CD4-positive, alpha-beta T cell (primary cell): ENCODE measurements at regions not wholly inside any gene's neighbourhood (a gene's known extent, or its start where the extent isn't known, plus 50 kb on each side); places are given as distances from the start of the nearest gene placed in this dataset.

Source experiments
- ATAC-seq: fragments of 200-7000 bp; cut with Tn5 transposase; one replicate; pipeline ENCODE4 v1.10.0; 2022; ENCODE audit warnings: mild to moderate bottlenecking; ENCODE audit not compliant: poor library complexity
- CTCF ChIA-PET: fragments of 350-600 bp; sonication (Branson Sonifier 250); formaldehyde crosslinking; loops from one replicate; lab custom pipeline; 2021; ENCODE audit warnings: antibody characterized with exemption, inconsistent platforms; lab: Charles Lee
- POLR2A ChIA-PET: fragments of 350-600 bp; sonication (Branson Sonifier 250); formaldehyde crosslinking; loops from one replicate; lab custom pipeline; 2021; ENCODE audit warnings: antibody characterized with exemption, inconsistent platforms; lab: Charles Lee
- DNase-seq, 14 experiments: peaks; one replicate each; pipeline ENCODE4 v3.0.0-alpha.2; 2013 to 2020; ENCODE audit warnings: mixed read lengths in 2 of 14
- H3K27ac ChIP-seq, 2 donors: one replicate each; pipeline versions ENCODE4 v1.5.1 to v1.7.0; 2013; ENCODE audit warnings: low read length in 2 of 2, low read depth in 1 of 2, mild to moderate bottlenecking in 1 of 2
- H3K27me3 ChIP-seq, 2 experiments: 1 replicate in 1 of 2; 2 replicates in 1 of 2; pipeline versions ENCODE4 v1.6.1 to v1.7.0; 2013; ENCODE audit warnings: low read length in 2 of 2, control low read depth in 1 of 2, mild to moderate bottlenecking in 1 of 2, moderate library complexity in 1 of 2; ENCODE audit not compliant: insufficient read depth in 2 of 2, control insufficient read depth in 1 of 2
- H3K36me3 ChIP-seq: one replicate; pipeline ENCODE4 v1.6.1; 2013; ENCODE audit warnings: low read length, control low read depth; ENCODE audit not compliant: insufficient read depth
- H3K4me1 ChIP-seq: one replicate; pipeline ENCODE4 v1.6.1; 2013; ENCODE audit warnings: low read length, control low read depth; ENCODE audit not compliant: insufficient read depth
- H3K4me3 ChIP-seq: one replicate; pipeline ENCODE4 v1.5.1; 2013; ENCODE audit warnings: mild to moderate bottlenecking, low read length, moderate library complexity
- H3K9me3 ChIP-seq, 2 experiments: 1 replicate in 1 of 2; 2 replicates in 1 of 2; pipeline versions ENCODE4 v1.6.1 to v1.7.0; 2013; ENCODE audit warnings: low read length in 2 of 2, mild to moderate bottlenecking in 2 of 2, control low read depth in 1 of 2, moderate library complexity in 1 of 2; ENCODE audit not compliant: control insufficient read depth in 1 of 2, insufficient read depth in 1 of 2
- H3K27ac Mint-ChIP-seq: one replicate; pipeline ENCODE4 v1.8.0; 2020; ENCODE audit warnings: mixed read lengths
- H3K27me3 Mint-ChIP-seq: one replicate; pipeline ENCODE4 v1.8.0; 2021; ENCODE audit warnings: mixed read lengths
- H3K36me3 Mint-ChIP-seq: one replicate; pipeline ENCODE4 v1.8.0; 2021; ENCODE audit warnings: low read depth, mixed read lengths
- H3K4me1 Mint-ChIP-seq: one replicate; pipeline ENCODE4 v1.8.0; 2021; ENCODE audit warnings: low read depth, mixed read lengths
- H3K4me3 Mint-ChIP-seq: one replicate; pipeline ENCODE4 v1.8.0; 2020; ENCODE audit warnings: mild to moderate bottlenecking, mixed read lengths
- H3K9me3 Mint-ChIP-seq: one replicate; pipeline ENCODE4 v1.8.0; 2020; ENCODE audit warnings: mixed read lengths
- CTCF ChIP-seq: fragments of 200-600 bp; IDR thresholded peaks from one replicate; pipeline ENCODE4 v1.8.0; 2022; ENCODE audit warnings: antibody characterized with exemption, mild to moderate bottlenecking
- intact Hi-C, 2 experiments: fragments of 100-400 bp; cut with DNase I in 1 of 2; cut with micrococcal nuclease in 1 of 2; formaldehyde crosslinking; loops; one replicate each; pipeline versions ENCODE4 v1.15.1 to v1.9.0; 2023 to 2025; cut with DNase I, micrococcal nuclease

DNA sequence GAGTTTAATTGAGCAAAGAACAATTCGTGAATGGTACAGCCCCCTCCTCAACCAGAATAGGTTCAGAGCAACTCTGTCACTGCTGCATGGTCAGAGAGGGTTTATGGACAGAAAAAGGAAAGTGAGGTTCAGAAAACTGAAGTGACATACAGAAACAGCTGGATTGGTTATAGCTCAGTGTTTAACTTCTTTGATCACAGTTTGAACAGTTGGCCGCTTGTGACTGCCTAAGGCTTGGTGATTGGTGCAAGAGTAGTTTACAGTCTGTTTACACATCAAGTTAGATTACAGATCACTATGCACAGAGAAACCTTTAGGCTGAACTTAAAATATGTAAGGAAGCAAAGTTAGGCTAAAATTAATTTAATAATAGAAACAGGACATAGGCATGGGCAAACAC is 459.2 kb downstream of the KCNJ3 start:
- Histone ChIP-seq H3K4me3 (no peak overlapping the region), H3K4me1 (no peaks in the 10 kb centered on the region), H3K9me3 (no peaks in the 10 kb centered on the region), H3K27ac (no peak overlapping the region), H3K36me3 (no peaks in the 10 kb centered on the region), H3K27me3 (no peaks in the 10 kb centered on the region)
- ATAC-seq (no peak), DNase-seq (no peak)
- no peak overlapping the region for H3K27ac Mint-ChIP-seq
- H3K27me3 Mint-ChIP-seq = no peaks in the 10 kb centered on the region
- intact Hi-C loops = no loop called here
- H3K4me1 Mint-ChIP-seq = no peaks in the 10 kb centered on the region
- H3K4me3 Mint-ChIP-seq = no peak overlapping the region
- H3K9me3 Mint-ChIP-seq = no peaks in the 10 kb centered on the region
- ChIA-PET POLR2A (no interaction called here), CTCF (no interaction called here)
- no peak for TF ChIP-seq CTCF
- no peaks in the 10 kb centered on the region for H3K36me3 Mint-ChIP-seq

DNA sequence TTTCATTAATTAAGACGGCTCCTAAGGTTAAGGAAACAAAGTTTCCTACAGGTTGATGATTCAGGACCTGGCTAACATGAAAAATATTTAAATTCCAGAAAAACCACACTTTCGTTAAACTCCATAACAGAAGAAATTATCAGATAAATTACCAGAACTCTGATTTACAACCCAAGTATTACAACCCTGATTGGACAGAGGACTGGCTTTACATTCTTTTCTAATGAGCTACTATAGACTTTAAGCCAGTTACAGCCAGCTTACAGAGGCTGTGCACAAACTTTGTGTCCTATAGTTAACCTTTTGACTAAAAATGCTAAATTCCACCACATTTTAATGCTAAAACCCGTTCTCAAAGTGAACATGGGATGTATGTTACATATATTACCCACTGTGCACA is 458.6 kb downstream of the KCNJ3 start:
- Histone ChIP-seq H3K27ac (no peak overlapping the region), H3K4me1 (no peaks in the 10 kb centered on the region), H3K9me3 (no peaks in the 10 kb centered on the region), H3K36me3 (no peaks in the 10 kb centered on the region), H3K4me3 (no peak overlapping the region), H3K27me3 (no peaks in the 10 kb centered on the region)
- DNase-seq (no peak), ATAC-seq (no peak)
- Mint-ChIP-seq H3K9me3 (no peaks in the 10 kb centered on the region), H3K36me3 (no peaks in the 10 kb centered on the region), H3K4me3 (no peak overlapping the region), H3K27me3 (no peaks in the 10 kb centered on the region), H3K4me1 (no peaks in the 10 kb centered on the region), H3K27ac (no peak overlapping the region)
- TF ChIP-seq CTCF = no peak
- intact Hi-C loops = no loop called here
- POLR2A ChIA-PET = no interaction called here
- CTCF ChIA-PET = no interaction called here

DNA sequence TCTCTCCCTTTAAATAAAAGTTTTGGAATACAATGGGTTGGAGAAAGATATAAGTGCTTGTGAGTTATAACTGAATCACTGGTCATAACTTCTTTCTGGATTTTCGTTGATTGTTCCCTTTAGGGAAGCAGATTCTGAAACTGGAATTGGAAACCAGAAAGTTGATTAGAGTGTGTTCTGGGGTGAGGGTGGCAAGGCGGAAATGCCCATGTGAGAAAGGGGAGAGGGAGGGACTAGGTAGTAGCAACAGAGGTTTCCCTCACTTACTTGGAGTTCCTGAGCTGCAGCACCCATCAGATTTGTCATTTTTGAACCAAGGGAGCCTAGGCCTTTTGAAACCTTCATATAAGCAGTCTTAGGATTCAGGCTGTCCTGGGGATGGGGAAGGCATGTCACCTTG is 453.4 kb downstream of the KCNJ3 start:
- no peaks in the 10 kb centered on the region for H3K36me3 ChIP-seq
- H3K27ac ChIP-seq = no peak overlapping the region
- Mint-ChIP-seq H3K4me1 (no peaks in the 10 kb centered on the region), H3K9me3 (no peaks in the 10 kb centered on the region), H3K27me3 (no peaks in the 10 kb centered on the region), H3K36me3 (no peaks in the 10 kb centered on the region), H3K4me3 (no peak overlapping the region), H3K27ac (no peak overlapping the region)
- DNase-seq (no peak), ATAC-seq (no peak)
- intact Hi-C loops = no loop called here
- no peak overlapping the region for H3K4me3 ChIP-seq
- POLR2A ChIA-PET = no interaction called here
- H3K27me3 ChIP-seq = no peaks in the 10 kb centered on the region
- CTCF ChIA-PET = no interaction called here
- no peaks in the 10 kb centered on the region for H3K9me3 ChIP-seq
- H3K4me1 ChIP-seq = no peaks in the 10 kb centered on the region
- no peak for TF ChIP-seq CTCF
